ENCODE measurements at regions not wholly inside any gene's neighbourhood (a gene's known extent, or its start where the extent isn't known, plus 50 kb on each side); places are given as distances from the start of the nearest gene placed in this dataset.

GRCh38 chr14:101288436-101289229, 272.7 kb upstream of the DIO3 start:
- Histone ChIP-seq H3K9me3 (ENCODE audit: low read depth, low read length) (no peaks in the 10 kb centered on the region), H3K4me1 (ENCODE audit: insufficient read depth, low read length) (no peaks in the 10 kb centered on the region), H3K27me3 (ENCODE audit: insufficient read depth, low read length) (peaks cover 13% of the 10 kb centered on the region), H3K27ac (ENCODE audit: low read depth, low read length) (no peak overlapping the region), H3K4me2 (ENCODE audit: insufficient read depth, low read length) (no peak overlapping the region), H3K4me3 (ENCODE audit: insufficient read depth, low read length) (no peak overlapping the region), H4K20me1 (ENCODE audit: insufficient read depth, low read length) (no peaks in the 10 kb centered on the region), H3K79me2 (ENCODE audit: insufficient read depth, low read length) (no peaks in the 10 kb centered on the region), H3K36me3 (ENCODE audit: insufficient read depth, low read length) (no peaks in the 10 kb centered on the region), H2AFZ (ENCODE audit: low read length) (no peak overlapping the region)
- TF ChIP-seq CTCF (IDR thresholded peaks at IDR 0.05; ENCODE audit: extremely low read depth, low read depth, low read length): no peak
- DNase-seq (ENCODE audit: insufficient read length, low spot score, missing footprints): no peak

GRCh38 chr14:101289230-101289690, 272.0 kb upstream of the DIO3 start:
- no peaks in the 10 kb centered on the region for H4K20me1 ChIP-seq (ENCODE audit: insufficient read depth, low read length)
- H3K4me1 ChIP-seq (ENCODE audit: insufficient read depth, low read length): no peaks in the 10 kb centered on the region
- H3K36me3 ChIP-seq (ENCODE audit: insufficient read depth, low read length): no peaks in the 10 kb centered on the region
- H3K27me3 ChIP-seq (ENCODE audit: insufficient read depth, low read length): peaks cover 13% of the 10 kb centered on the region
- no peaks in the 10 kb centered on the region for H3K79me2 ChIP-seq (ENCODE audit: insufficient read depth, low read length)
- no peak overlapping the region for H3K4me2 ChIP-seq (ENCODE audit: insufficient read depth, low read length)
- no peaks in the 10 kb centered on the region for H3K9me3 ChIP-seq (ENCODE audit: low read depth, low read length)
- H3K27ac ChIP-seq (ENCODE audit: low read depth, low read length): no peak overlapping the region
- no peak for DNase-seq (ENCODE audit: insufficient read length, low spot score, missing footprints)
- H3K4me3 ChIP-seq (ENCODE audit: insufficient read depth, low read length): no peak overlapping the region
- no peak overlapping the region for H2AFZ ChIP-seq (ENCODE audit: low read length)
- TF ChIP-seq CTCF (IDR thresholded peaks at IDR 0.05; ENCODE audit: extremely low read depth, low read depth, low read length): no peak

GRCh38 chr14:101289911-101290310, 271.4 kb upstream of the DIO3 start:
- Histone ChIP-seq H3K4me1 (ENCODE audit: insufficient read depth, low read length) (no peaks in the 10 kb centered on the region), H3K79me2 (ENCODE audit: insufficient read depth, low read length) (no peaks in the 10 kb centered on the region), H3K4me2 (ENCODE audit: insufficient read depth, low read length) (no peak overlapping the region), H3K27ac (ENCODE audit: low read depth, low read length) (no peak overlapping the region), H2AFZ (ENCODE audit: low read length) (no peak overlapping the region), H4K20me1 (ENCODE audit: insufficient read depth, low read length) (no peaks in the 10 kb centered on the region), H3K36me3 (ENCODE audit: insufficient read depth, low read length) (no peaks in the 10 kb centered on the region), H3K4me3 (ENCODE audit: insufficient read depth, low read length) (no peak overlapping the region), H3K27me3 (ENCODE audit: insufficient read depth, low read length) (peaks cover 13% of the 10 kb centered on the region), H3K9me3 (ENCODE audit: low read depth, low read length) (no peaks in the 10 kb centered on the region)
- TF ChIP-seq CTCF (IDR thresholded peaks at IDR 0.05; ENCODE audit: extremely low read depth, low read depth, low read length): no peak
- no peak for DNase-seq (ENCODE audit: insufficient read length, low spot score, missing footprints)

GRCh38 chr14:101290611-101291010, 270.7 kb upstream of the DIO3 start:
- Histone ChIP-seq H3K4me3 (ENCODE audit: insufficient read depth, low read length) (no peak overlapping the region), H3K27ac (ENCODE audit: low read depth, low read length) (no peak overlapping the region), H4K20me1 (ENCODE audit: insufficient read depth, low read length) (no peaks in the 10 kb centered on the region), H3K36me3 (ENCODE audit: insufficient read depth, low read length) (no peaks in the 10 kb centered on the region), H2AFZ (ENCODE audit: low read length) (no peak overlapping the region), H3K9me3 (ENCODE audit: low read depth, low read length) (no peaks in the 10 kb centered on the region), H3K27me3 (ENCODE audit: insufficient read depth, low read length) (peaks cover 13% of the 10 kb centered on the region), H3K4me2 (ENCODE audit: insufficient read depth, low read length) (no peak overlapping the region), H3K79me2 (ENCODE audit: insufficient read depth, low read length) (no peaks in the 10 kb centered on the region), H3K4me1 (ENCODE audit: insufficient read depth, low read length) (no peaks in the 10 kb centered on the region)
- no peak for DNase-seq (ENCODE audit: insufficient read length, low spot score, missing footprints)
- TF ChIP-seq CTCF (IDR thresholded peaks at IDR 0.05; ENCODE audit: extremely low read depth, low read depth, low read length): no peak
